SH-SY5Y (cell line): ENCODE measurements at regions not wholly inside any gene's neighbourhood (a gene's known extent, or its start where the extent isn't known, plus 50 kb on each side); places are given as distances from the start of the nearest gene placed in this dataset.

Source experiments
- GATA2 ChIP-seq: IDR thresholded peaks from 2 replicates; pipeline ENCODE4 v1.6.1; 2011; ENCODE audit warnings: mild to moderate bottlenecking, low read depth, low read length
- GATA3 ChIP-seq: IDR thresholded peaks from 2 replicates; pipeline ENCODE4 v1.6.1; 2011; ENCODE audit warnings: low read depth, mild to moderate bottlenecking, low read length, moderate library complexity

DNA sequence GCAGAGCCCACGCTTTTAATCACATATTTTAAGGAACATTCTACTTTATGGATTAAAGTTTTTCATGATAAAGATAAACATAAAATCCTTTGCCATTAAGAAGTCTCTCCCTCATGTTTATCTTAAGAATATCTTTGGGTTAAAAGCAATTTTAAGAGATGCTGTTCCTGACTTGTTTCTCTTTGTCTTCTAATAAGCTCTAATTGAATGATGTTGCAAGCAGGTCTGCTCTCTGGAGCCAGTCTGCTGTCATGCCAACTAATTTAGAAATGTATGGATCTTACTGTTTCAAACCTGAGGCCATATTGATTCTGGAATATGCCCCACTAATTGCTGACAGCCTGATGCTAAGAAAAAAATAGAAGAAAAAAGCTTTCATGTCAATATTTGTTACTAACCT lies 173.6 kb downstream of the TTC8 start:
- TF ChIP-seq GATA2 = peak; percentile 68; the same call in 1 of the 2 replicates
- TF ChIP-seq GATA3 = peak; percentile 77; the same call in 1 of the 2 replicates
